ENCODE measurements at regions not wholly inside any gene's neighbourhood (a gene's known extent, or its start where the extent isn't known, plus 50 kb on each side); places are given as distances from the start of the nearest gene placed in this dataset.

DNA sequence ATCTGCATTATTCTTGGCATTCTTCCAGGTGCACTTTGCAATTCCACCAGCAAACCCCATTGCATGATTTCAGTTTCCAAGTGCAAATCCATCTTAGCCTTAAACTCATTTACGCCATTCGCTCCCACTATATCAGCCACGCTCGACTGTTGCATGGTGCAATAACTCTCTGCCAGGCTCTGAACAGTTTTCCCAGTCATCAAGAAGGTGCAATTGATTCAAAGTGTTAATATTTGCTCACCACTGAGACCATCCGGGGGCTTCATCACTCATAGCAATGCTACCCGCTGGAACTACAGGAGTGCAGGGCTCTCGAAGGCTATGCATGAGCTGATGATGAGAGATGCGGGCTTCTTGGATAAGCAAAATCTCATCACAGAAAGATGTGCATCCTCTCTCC is 488.2 kb downstream of the OMA1 start:
- TF ChIP-seq, protein P1, sequence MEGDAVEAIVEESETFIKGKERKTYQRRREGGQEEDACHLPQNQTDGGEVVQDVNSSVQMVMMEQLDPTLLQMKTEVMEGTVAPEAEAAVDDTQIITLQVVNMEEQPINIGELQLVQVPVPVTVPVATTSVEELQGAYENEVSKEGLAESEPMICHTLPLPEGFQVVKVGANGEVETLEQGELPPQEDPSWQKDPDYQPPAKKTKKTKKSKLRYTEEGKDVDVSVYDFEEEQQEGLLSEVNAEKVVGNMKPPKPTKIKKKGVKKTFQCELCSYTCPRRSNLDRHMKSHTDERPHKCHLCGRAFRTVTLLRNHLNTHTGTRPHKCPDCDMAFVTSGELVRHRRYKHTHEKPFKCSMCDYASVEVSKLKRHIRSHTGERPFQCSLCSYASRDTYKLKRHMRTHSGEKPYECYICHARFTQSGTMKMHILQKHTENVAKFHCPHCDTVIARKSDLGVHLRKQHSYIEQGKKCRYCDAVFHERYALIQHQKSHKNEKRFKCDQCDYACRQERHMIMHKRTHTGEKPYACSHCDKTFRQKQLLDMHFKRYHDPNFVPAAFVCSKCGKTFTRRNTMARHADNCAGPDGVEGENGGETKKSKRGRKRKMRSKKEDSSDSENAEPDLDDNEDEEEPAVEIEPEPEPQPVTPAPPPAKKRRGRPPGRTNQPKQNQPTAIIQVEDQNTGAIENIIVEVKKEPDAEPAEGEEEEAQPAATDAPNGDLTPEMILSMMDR (IDR thresholded peaks at IDR 0.05; ENCODE audit: insufficient read depth, low read length, poor library complexity, severe bottlenecking): no peak
- TF ChIP-seq EZH2phosphoT487 (conservative IDR thresholded peaks at IDR 0.05; ENCODE audit: low read length): no peak
